ENCODE measurements at regions not wholly inside any gene's neighbourhood (a gene's known extent, or its start where the extent isn't known, plus 50 kb on each side); places are given as distances from the start of the nearest gene placed in this dataset.

GRCh38 chr2:157107460-157107859 is 150.0 kb upstream of the GALNT5 start:
- TF ChIP-seq CTCF (IDR thresholded peaks at IDR 0.05; ENCODE audit: insufficient read depth, low read length, poor library complexity, severe bottlenecking) (no peak), EZH2phosphoT487 (conservative IDR thresholded peaks at IDR 0.05; ENCODE audit: low read length) (no peak)

Measured in SU-DHL-6 (cell line).